ENCODE measurements at regions not wholly inside any gene's neighbourhood (a gene's known extent, or its start where the extent isn't known, plus 50 kb on each side); places are given as distances from the start of the nearest gene placed in this dataset.

DNA sequence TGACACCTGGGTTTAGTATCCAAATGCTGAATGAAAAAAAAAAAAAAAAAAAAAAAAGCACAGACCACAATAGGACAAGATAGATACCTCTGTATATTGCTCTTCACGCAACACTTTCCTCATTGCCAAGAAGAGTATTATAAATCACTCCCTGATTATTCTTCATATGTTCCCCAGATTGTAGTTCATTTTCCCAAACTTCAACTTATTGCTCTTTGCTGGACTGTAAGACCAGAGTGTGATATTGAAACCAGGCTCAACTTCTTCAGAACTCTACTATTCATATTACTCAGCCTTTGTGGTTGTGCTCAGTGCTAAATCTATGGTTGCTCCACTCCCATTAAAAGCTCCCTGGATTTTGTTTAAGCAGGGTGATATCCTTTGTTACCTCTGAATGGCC, 180.4 kb downstream of the NTMT2 start:
- TF ChIP-seq, protein P1, sequence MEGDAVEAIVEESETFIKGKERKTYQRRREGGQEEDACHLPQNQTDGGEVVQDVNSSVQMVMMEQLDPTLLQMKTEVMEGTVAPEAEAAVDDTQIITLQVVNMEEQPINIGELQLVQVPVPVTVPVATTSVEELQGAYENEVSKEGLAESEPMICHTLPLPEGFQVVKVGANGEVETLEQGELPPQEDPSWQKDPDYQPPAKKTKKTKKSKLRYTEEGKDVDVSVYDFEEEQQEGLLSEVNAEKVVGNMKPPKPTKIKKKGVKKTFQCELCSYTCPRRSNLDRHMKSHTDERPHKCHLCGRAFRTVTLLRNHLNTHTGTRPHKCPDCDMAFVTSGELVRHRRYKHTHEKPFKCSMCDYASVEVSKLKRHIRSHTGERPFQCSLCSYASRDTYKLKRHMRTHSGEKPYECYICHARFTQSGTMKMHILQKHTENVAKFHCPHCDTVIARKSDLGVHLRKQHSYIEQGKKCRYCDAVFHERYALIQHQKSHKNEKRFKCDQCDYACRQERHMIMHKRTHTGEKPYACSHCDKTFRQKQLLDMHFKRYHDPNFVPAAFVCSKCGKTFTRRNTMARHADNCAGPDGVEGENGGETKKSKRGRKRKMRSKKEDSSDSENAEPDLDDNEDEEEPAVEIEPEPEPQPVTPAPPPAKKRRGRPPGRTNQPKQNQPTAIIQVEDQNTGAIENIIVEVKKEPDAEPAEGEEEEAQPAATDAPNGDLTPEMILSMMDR (IDR thresholded peaks at IDR 0.05), result no peak
- TF ChIP-seq EZH2 (IDR thresholded peaks at IDR 0.05; ENCODE audit: borderline replicate concordance, insufficient read depth, low read depth, low read length, poor library complexity, severe bottlenecking), result no peak

Measured in B cell (primary cell).